Right atrium auricular region (tissue), 2 donors: ENCODE measurements at regions not wholly inside any gene's neighbourhood (a gene's known extent, or its start where the extent isn't known, plus 50 kb on each side); places are given as distances from the start of the nearest gene placed in this dataset.

Experiments
- DNase-seq: peaks from one replicate; pipeline ENCODE4 v3.0.0-alpha.2; 2019; ENCODE audit warnings: low spot score
- H3K27ac ChIP-seq, 2 donors: fragments of 200-600 bp; sonication (generic); 1 replicate in 1 of 2; 2 replicates in 1 of 2; pipeline ENCODE4 v1.5.1; 2016 to 2019
- H3K27me3 ChIP-seq, 2 donors: fragments of 200-600 bp; sonication (generic); one replicate each; pipeline versions ENCODE4 v1.5.1 to v1.6.0; 2017 to 2019
- H3K36me3 ChIP-seq: fragments of 200-600 bp; sonication (generic); one replicate; pipeline ENCODE4 v1.5.1; 2016
- H3K4me1 ChIP-seq, 2 donors: fragments of 200-600 bp; sonication (generic); one replicate each; pipeline versions ENCODE4 v1.5.1 to v1.6.0; 2017 to 2019
- H3K4me3 ChIP-seq, 2 donors: fragments of 200-600 bp; sonication (generic); 1 replicate in 1 of 2; 2 replicates in 1 of 2; pipeline ENCODE4 v1.5.1; 2017 to 2019; ENCODE audit warnings: mild to moderate bottlenecking in 1 of 2, moderate library complexity in 1 of 2
- H3K9me3 ChIP-seq, 2 donors: fragments of 200-600 bp; sonication (generic); one replicate each; pipeline ENCODE4 v1.5.1; 2019
- CTCF ChIP-seq, 2 donors: fragments of 200-600 bp; sonication (generic); IDR thresholded peaks; one replicate each; pipeline ENCODE4 v1.5.1; 2019; ENCODE audit warnings: antibody characterized with exemption in 2 of 2

GRCh38 chr2:223243233-223243632, 191.2 kb downstream of the KCNE4 start:
- Histone ChIP-seq H3K27me3 (no peaks in the 10 kb centered on the region), H3K4me3 (no peak overlapping the region), H3K27ac (no peak overlapping the region), H3K9me3 (peaks cover 0 to 11% of the 10 kb centered on the region in 2 donors), H3K4me1 (no peaks in the 10 kb centered on the region), H3K36me3 (no peaks in the 10 kb centered on the region)
- no peak for DNase-seq
- no peak for TF ChIP-seq CTCF (IDR thresholded peaks at IDR 0.05)

GRCh38 chr2:223247136-223247535, 195.1 kb downstream of the KCNE4 start:
- DNase-seq = no peak
- no peaks in the 10 kb centered on the region for H3K36me3 ChIP-seq
- peak in 1 of 2 donors; percentile 43 for TF ChIP-seq CTCF (IDR thresholded peaks at IDR 0.05)

GRCh38 chr2:223251656-223252229, 199.8 kb downstream of the KCNE4 start:
- Histone ChIP-seq H3K4me1 (no peaks in the 10 kb centered on the region), H3K27ac (no peak overlapping the region)
- TF ChIP-seq CTCF (IDR thresholded peaks at IDR 0.05) = no peak

More at GRCh38 chr2:223247136-223247535, 195.1 kb downstream of the KCNE4 start:
- Histone ChIP-seq H3K4me1 (no peaks in the 10 kb centered on the region), H3K27me3 (no peaks in the 10 kb centered on the region), H3K9me3 (peaks cover 0 to 11% of the 10 kb centered on the region in 2 donors), H3K27ac (no peak overlapping the region), H3K4me3 (no peak overlapping the region)

GRCh38 chr2:223260681-223261080, 208.7 kb downstream of the KCNE4 start:
- H3K27ac ChIP-seq = no peak overlapping the region
- no peak for TF ChIP-seq CTCF (IDR thresholded peaks at IDR 0.05)

More at GRCh38 chr2:223251656-223252229, 199.8 kb downstream of the KCNE4 start:
- Histone ChIP-seq H3K27me3 (no peaks in the 10 kb centered on the region), H3K36me3 (no peaks in the 10 kb centered on the region), H3K9me3 (peaks cover 0 to 14% of the 10 kb centered on the region in 2 donors), H3K4me3 (no peak overlapping the region)
- no peak for DNase-seq

GRCh38 chr2:223262946-223263345, 211.0 kb downstream of the KCNE4 start:
- H3K4me3 ChIP-seq = no peak overlapping the region
- no peak for DNase-seq
- H3K9me3 ChIP-seq = peaks cover 0 to 9% of the 10 kb centered on the region in 2 donors
- H3K36me3 ChIP-seq = no peaks in the 10 kb centered on the region
- H3K27ac ChIP-seq = no peak overlapping the region
- H3K27me3 ChIP-seq = no peaks in the 10 kb centered on the region
- TF ChIP-seq CTCF (IDR thresholded peaks at IDR 0.05) = no peak
- H3K4me1 ChIP-seq = no peaks in the 10 kb centered on the region

More at GRCh38 chr2:223260681-223261080, 208.7 kb downstream of the KCNE4 start:
- H3K27me3 ChIP-seq = no peaks in the 10 kb centered on the region
- H3K4me1 ChIP-seq = no peaks in the 10 kb centered on the region
- no peak overlapping the region for H3K4me3 ChIP-seq
- DNase-seq = no peak
- H3K36me3 ChIP-seq = no peaks in the 10 kb centered on the region
- H3K9me3 ChIP-seq = peaks cover 0 to 20% of the 10 kb centered on the region in 2 donors
